ENCODE measurements at regions not wholly inside any gene's neighbourhood (a gene's known extent, or its start where the extent isn't known, plus 50 kb on each side); places are given as distances from the start of the nearest gene placed in this dataset.

DNA sequence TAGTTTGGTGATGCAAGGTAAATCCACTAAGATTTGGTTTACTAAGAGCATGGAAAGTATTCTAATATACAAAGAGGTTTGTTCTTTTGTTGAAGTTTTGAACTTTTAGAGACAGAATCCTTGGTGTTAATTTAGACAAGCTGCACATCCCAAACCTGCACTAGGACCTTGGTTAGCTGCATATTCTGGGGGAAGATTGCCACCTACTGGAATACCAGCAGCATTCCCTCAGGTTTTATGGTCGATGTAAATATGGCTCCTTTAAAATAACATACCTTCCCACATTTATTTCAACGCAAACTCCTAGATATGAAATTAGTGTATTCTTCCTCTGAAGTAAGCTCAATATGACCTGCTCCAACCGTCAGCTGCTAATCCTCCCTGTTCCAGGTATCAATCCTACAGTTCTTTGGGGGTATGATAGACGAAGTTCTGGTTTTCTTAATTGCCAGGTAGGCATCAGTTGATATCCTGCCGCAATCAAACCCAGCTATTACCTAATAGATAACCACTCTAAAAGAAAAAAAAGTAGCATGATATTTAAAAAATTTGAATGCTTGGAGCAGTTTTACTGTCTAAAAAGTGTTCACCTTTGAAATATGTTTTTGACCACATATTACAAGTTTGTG is 624.1 kb downstream of the ISL1 start:
- TF ChIP-seq, protein P1, sequence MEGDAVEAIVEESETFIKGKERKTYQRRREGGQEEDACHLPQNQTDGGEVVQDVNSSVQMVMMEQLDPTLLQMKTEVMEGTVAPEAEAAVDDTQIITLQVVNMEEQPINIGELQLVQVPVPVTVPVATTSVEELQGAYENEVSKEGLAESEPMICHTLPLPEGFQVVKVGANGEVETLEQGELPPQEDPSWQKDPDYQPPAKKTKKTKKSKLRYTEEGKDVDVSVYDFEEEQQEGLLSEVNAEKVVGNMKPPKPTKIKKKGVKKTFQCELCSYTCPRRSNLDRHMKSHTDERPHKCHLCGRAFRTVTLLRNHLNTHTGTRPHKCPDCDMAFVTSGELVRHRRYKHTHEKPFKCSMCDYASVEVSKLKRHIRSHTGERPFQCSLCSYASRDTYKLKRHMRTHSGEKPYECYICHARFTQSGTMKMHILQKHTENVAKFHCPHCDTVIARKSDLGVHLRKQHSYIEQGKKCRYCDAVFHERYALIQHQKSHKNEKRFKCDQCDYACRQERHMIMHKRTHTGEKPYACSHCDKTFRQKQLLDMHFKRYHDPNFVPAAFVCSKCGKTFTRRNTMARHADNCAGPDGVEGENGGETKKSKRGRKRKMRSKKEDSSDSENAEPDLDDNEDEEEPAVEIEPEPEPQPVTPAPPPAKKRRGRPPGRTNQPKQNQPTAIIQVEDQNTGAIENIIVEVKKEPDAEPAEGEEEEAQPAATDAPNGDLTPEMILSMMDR (IDR thresholded peaks at IDR 0.05): peak in 4 of 6 experiments; percentile 28 to 73 (median 64)
- no peak for TF ChIP-seq POLR2A (IDR thresholded peaks at IDR 0.05)
